Choroid plexus epithelial cell (primary cell): ENCODE measurements at regions not wholly inside any gene's neighbourhood (a gene's known extent, or its start where the extent isn't known, plus 50 kb on each side); places are given as distances from the start of the nearest gene placed in this dataset.
"Not testable (repeated sequence)": the region's sequence is repeated elsewhere in the genome, so short reads cannot be mapped to it uniquely, and the experiment has no call there.

Experiments
- DNase-seq: peaks from one replicate; pipeline ENCODE4 v3.0.0-alpha.2; 2010; ENCODE audit warnings: low read depth
- H3K4me3 ChIP-seq: 2 replicates; pipeline ENCODE4 v1.5.1; 2011; ENCODE audit warnings: low read depth, mild to moderate bottlenecking, control low read depth, low read length, moderate library complexity
- TF ChIP-seq, protein P1 (sequence below): conservative IDR thresholded peaks from 2 replicates; pipeline ENCODE4 v1.5.1; 2011; ENCODE audit warnings: low read depth, mild to moderate bottlenecking, control low read depth, inconsistent platforms, low read length, moderate library complexity

DNA sequence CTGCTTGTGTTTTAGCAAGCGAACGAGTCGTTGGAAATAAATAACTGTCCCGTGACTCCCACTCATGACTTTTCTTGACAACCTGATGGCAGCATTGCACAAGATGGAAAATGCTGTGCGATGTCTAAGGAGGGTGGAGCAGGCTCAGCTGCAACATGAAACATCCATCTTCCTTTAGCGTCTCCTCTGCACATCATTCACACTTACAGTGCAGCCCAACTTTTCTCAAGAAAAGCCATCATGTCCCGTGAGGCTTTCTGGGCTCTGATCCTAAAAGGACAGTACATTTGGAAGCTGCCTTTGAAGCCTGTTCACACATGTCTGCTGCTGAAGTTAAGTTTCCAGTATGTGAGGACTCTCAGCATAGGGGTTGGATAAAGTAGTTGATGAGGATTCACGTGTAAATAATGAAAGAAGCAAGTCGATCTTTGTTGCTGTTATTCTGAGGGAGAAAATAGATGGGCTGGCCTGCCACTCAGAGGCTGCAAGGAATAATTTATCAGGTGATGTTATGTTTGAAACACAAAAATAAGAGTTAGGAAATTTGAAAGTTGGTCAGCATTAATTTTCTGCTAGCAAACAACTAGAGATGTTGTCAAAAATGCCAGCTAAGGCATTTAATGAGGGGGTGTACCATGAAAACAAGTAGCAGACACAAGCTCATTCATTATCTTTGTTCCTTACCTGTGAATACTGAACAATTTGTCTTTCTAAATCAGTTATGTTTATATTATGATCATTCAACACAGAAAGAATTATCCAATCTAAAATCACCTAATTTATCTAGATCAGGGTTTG lies 328.7 kb upstream of the ZFP42 start:
- TF ChIP-seq, protein P1, sequence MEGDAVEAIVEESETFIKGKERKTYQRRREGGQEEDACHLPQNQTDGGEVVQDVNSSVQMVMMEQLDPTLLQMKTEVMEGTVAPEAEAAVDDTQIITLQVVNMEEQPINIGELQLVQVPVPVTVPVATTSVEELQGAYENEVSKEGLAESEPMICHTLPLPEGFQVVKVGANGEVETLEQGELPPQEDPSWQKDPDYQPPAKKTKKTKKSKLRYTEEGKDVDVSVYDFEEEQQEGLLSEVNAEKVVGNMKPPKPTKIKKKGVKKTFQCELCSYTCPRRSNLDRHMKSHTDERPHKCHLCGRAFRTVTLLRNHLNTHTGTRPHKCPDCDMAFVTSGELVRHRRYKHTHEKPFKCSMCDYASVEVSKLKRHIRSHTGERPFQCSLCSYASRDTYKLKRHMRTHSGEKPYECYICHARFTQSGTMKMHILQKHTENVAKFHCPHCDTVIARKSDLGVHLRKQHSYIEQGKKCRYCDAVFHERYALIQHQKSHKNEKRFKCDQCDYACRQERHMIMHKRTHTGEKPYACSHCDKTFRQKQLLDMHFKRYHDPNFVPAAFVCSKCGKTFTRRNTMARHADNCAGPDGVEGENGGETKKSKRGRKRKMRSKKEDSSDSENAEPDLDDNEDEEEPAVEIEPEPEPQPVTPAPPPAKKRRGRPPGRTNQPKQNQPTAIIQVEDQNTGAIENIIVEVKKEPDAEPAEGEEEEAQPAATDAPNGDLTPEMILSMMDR, result no peak
- no peak overlapping the region for H3K4me3 ChIP-seq
- no peak for DNase-seq

DNA sequence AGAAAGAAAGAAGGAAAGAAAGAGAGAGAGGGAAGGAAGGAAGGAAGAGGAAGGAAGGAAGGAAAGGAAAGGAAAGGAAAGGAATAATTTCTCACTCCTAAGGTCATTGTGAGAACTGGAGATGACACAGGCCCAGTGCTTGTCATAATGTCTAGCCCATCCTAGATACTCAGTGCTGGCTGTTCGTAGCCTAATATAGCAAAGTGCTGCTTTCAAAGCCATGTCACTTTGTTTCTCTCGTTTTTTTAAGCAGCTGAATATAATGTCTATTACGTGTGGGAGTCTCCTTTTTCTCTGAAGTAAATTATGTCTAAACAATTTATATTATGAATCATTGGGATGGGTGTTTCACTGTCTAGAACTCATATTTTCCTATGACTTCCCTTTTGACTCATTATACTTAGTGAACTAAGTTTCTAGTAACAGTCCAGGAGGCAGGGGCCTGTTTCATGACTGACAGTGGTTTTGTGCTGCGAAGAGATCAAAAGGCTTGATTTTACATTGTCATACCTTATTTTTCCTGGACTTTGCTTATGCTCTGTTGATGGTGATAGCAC lies 327.0 kb upstream of the ZFP42 start:
- no peak overlapping the region for H3K4me3 ChIP-seq
- no peak for DNase-seq
- TF ChIP-seq, protein P1, result no peak

GRCh38 chr4:187671521-187671920 lies 324.1 kb upstream of the ZFP42 start:
- not testable (repeated sequence) for DNase-seq, H3K4me3 ChIP-seq

GRCh38 chr4:187671958-187672357 lies 323.6 kb upstream of the ZFP42 start:
- DNase-seq, H3K4me3 ChIP-seq: not testable (repeated sequence)

GRCh38 chr4:187672526-187672925 lies 323.0 kb upstream of the ZFP42 start:
- DNase-seq, H3K4me3 ChIP-seq: not testable (repeated sequence)

- no peak overlapping the region for H3K4me3 ChIP-seq
- TF ChIP-seq, protein P1, result no peak
- no peak for DNase-seq
Measured at GRCh38 chr4:187679450-187679849, 316.1 kb upstream of the ZFP42 start.

- H3K4me3 ChIP-seq, result no peak overlapping the region
- no peak for DNase-seq
Measured at GRCh38 chr4:187685247-187685646, 310.3 kb upstream of the ZFP42 start.

DNA sequence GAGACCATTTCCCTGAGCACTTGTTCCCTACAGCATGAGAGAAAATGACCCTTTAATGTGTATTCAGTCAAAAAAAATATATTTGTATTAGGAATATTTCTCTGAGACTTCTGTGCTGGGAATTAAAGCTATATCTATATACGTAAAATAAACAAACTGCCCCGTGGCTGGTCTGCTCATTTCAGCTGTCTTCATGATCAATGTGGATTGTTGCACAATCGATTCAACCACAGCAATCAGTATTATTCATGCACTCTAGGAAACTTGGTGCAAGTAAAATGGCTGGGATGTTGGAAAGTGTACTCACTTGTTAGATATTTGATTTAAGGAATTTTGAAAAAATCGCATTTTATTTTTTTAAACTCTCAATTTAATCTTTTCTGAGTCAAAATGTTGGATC lies 307.9 kb upstream of the ZFP42 start:
- TF ChIP-seq, protein P1, result no peak
- no peak for DNase-seq

More at GRCh38 chr4:187685247-187685646, 310.3 kb upstream of the ZFP42 start:
- TF ChIP-seq, protein P1, result no peak

GRCh38 chr4:187692626-187693025 lies 302.9 kb upstream of the ZFP42 start:
- TF ChIP-seq, protein P1, result no peak
- DNase-seq, result no peak
- H3K4me3 ChIP-seq, result no peak overlapping the region

More for the DNA sequence above, 307.9 kb upstream of the ZFP42 start:
- H3K4me3 ChIP-seq, result no peak overlapping the region

DNA sequence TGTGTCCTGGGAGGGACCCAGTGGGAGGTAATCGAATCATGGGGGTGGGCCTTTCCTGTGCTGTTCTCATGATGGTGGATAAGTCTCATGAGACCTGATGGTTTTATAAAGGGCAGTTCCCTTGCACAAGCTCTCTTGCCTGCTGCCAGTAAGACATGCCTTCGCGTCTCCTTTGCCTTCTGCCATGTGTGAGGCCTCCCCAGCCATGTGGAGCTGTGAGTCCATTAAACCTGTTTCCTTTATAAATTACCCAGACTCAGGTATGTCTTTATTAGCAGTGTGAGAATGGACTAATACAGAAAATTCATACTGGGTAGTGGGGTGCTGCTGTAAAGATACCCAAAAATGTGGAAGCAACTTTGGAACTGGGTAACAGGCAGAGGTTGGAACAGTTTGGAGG lies 300.0 kb upstream of the ZFP42 start:
- DNase-seq, H3K4me3 ChIP-seq: not testable (repeated sequence)
